K562 (cell line): ENCODE measurements at regions not wholly inside any gene's neighbourhood (a gene's known extent, or its start where the extent isn't known, plus 50 kb on each side); places are given as distances from the start of the nearest gene placed in this dataset.

Source experiments
- ATAC-seq: fragments of 200-7000 bp; cut with Tn5 transposase; 3 replicates; pipeline ENCODE4 v1.9.1; 2020; ENCODE audit warnings: moderate library complexity
- BruUV-seq: library from RNA; stranded (reverse); fragments of 400-500 nt; replicated peaks from 2 replicates; lab custom pipeline; 2021; lab: Mats Ljungman, UMichigan
- CTCF ChIA-PET: fragments of 300-600 bp; formaldehyde crosslinking; extraction: SDS; loops from one replicate; lab custom pipeline; 2021; ENCODE audit warnings: low intra/inter-chr PET ratio; lab: Yijun Ruan, JAX
- POLR2A ChIA-PET: fragments of 300-600, 350-650 bp; sonication (Branson Sonifier 250); formaldehyde crosslinking; extraction: SDS; loops from one replicate; lab custom pipeline; 2021; ENCODE audit warnings: antibody characterized with exemption, inconsistent platforms; lab: Yijun Ruan, JAX
- DNase-seq, 4 experiments: peaks; one replicate each; pipeline versions ENCODE4 v3.0.0 to v3.0.0-alpha.2; 2011 to 2018; ENCODE audit warnings: low spot score in 3 of 4, mixed read lengths in 3 of 4; ENCODE audit errors: extremely low read depth in 1 of 4
- FAIRE-seq: peaks from 2 replicates; lab custom pipeline; 2011; peaks lifted over from hg19 to GRCh38; lab: Jason Lieb, UNC
- H2AFZ ChIP-seq: 2 replicates; pipeline ENCODE4 v1.6.0; 2011; ENCODE audit warnings: low read depth, low read length, control low read depth, inconsistent platforms
- H3K27ac ChIP-seq: fragments of 200-600 bp; 3 replicates; pipeline ENCODE4 v1.8.0; 2011; ENCODE audit warnings: low read depth, mild to moderate bottlenecking, control low read depth, inconsistent platforms, low read length, moderate library complexity, mixed read lengths; ENCODE audit errors: extremely low read depth
- H3K27me3 ChIP-seq, 2 experiments: fragments of 300-600 bp in 1 of 2; 2 replicates in 1 of 2; 3 replicates in 1 of 2; pipeline versions ENCODE4 v1.6.0 to v1.8.0; 2011; ENCODE audit warnings: inconsistent platforms in 2 of 2, low read length in 2 of 2, mild to moderate bottlenecking in 1 of 2, mixed read lengths in 1 of 2, moderate library complexity in 1 of 2; ENCODE audit not compliant: control insufficient read depth in 2 of 2, insufficient read depth in 2 of 2
- H3K36me3 ChIP-seq: fragments of 300-600 bp; 3 replicates; pipeline ENCODE4 v1.8.0; 2011; ENCODE audit warnings: mild to moderate bottlenecking, low read length, inconsistent platforms; ENCODE audit not compliant: control insufficient read depth, insufficient read depth
- H3K4me1 ChIP-seq, 2 experiments: fragments of 200-600 bp in 1 of 2; replicated peaks in 1 of 2; 2 replicates in 1 of 2; 3 replicates in 1 of 2; pipeline versions ENCODE4 v1.5.1 to v1.8.0; 2011; ENCODE audit warnings: inconsistent platforms in 2 of 2, low read length in 2 of 2, mild to moderate bottlenecking in 1 of 2, mixed read lengths in 1 of 2, moderate library complexity in 1 of 2; ENCODE audit not compliant: control insufficient read depth in 2 of 2, insufficient read depth in 2 of 2
- H3K4me2 ChIP-seq: 2 replicates; pipeline ENCODE4 v1.6.1; 2011; ENCODE audit warnings: low read length, control low read depth, inconsistent platforms, mixed read lengths; ENCODE audit not compliant: insufficient read depth
- H3K4me3 ChIP-seq: fragments of 200-600 bp; sonication (generic), shearing (Covaris generic); 2 replicates; pipeline ENCODE4 v1.5.1; 2016; ENCODE audit warnings: control low read depth, inconsistent platforms
- H3K79me2 ChIP-seq: fragments of 200-600 bp; 3 replicates; pipeline ENCODE4 v1.8.0; 2011; ENCODE audit warnings: low read length, inconsistent platforms; ENCODE audit not compliant: control insufficient read depth, insufficient read depth
- H3K9ac ChIP-seq, 2 experiments: 2 replicates each; pipeline versions ENCODE4 v1.6.0 to v1.6.1; 2011; ENCODE audit warnings: low read depth in 2 of 2, low read length in 2 of 2, control low read depth in 1 of 2, inconsistent platforms in 1 of 2, mild to moderate bottlenecking in 1 of 2, mixed read lengths in 1 of 2; ENCODE audit not compliant: insufficient read depth in 1 of 2
- H3K9me1 ChIP-seq: one replicate; pipeline ENCODE4 v1.6.0; 2011; ENCODE audit warnings: inconsistent platforms, mild to moderate bottlenecking, low read length, moderate library complexity; ENCODE audit not compliant: control insufficient read depth, insufficient read depth
- H3K9me3 ChIP-seq: replicated peaks from 2 replicates; pipeline ENCODE4 v1.5.1; 2011; ENCODE audit warnings: low read depth, low read length, inconsistent platforms; ENCODE audit not compliant: control insufficient read depth, insufficient read depth
- H4K20me1 ChIP-seq: replicated peaks from 2 replicates; pipeline ENCODE4 v1.6.1; 2011; ENCODE audit warnings: low read length, inconsistent platforms, mixed read lengths; ENCODE audit not compliant: control insufficient read depth, insufficient read depth
- DIDO1 ChIP-seq: fragments of 450-650 bp; IDR thresholded peaks from 2 replicates; pipeline ENCODE4 v1.6.1; 2016; ENCODE audit warnings: low read depth, missing biosample characterization, missing genetic modification characterization
- POLR2B ChIP-seq: fragments of 450-650 bp; IDR thresholded peaks from 2 replicates; pipeline ENCODE4 v1.6.1; 2018; ENCODE audit warnings: low read depth; ENCODE audit not compliant: partially characterized antibody
- ZBTB26 ChIP-seq: fragments of 450-650 bp; formaldehyde crosslinking; IDR thresholded peaks from 2 replicates; pipeline ENCODE4 v1.4.0; 2022; ENCODE audit warnings: missing genetic modification characterization
- WGBS: fragments of 100-300 bp; shearing (Covaris generic); methylation state at CpG from one replicate; pipeline ENCODE4 v1.1.6; 2016; ENCODE audit warnings: low coverage, mixed read lengths; ENCODE audit not compliant: insufficient coverage; ENCODE audit errors: missing lambda C conversion rate; 5-methylcytosine and 5-hydroxymethylcytosine counted together
- in situ Hi-C: fragments of 300-500 bp; cut with MboI; formaldehyde crosslinking; loops from 4 replicates; pipeline ENCODE4 v1.15.0; 2018; ENCODE audit warnings: inconsistent platforms, mixed read lengths
- intact Hi-C: fragments of 100-400 bp; cut with micrococcal nuclease; formaldehyde crosslinking; loops from 2 replicates; pipeline ENCODE4 v1.14.2; 2022

GRCh38 chr5:92051741-92052140 is 668.6 kb upstream of the ARRDC3 start (continued):
- TF ChIP-seq ZBTB26 (CRISPR knock-in tag), result no peak

- H2AFZ ChIP-seq, result no peak overlapping the region
- POLR2A ChIA-PET, result no interaction called here
- no peak overlapping the region for H3K27ac ChIP-seq
- H3K9ac ChIP-seq, result no peak overlapping the region
- no peaks in the 10 kb centered on the region for H4K20me1 ChIP-seq
- no peak overlapping the region for H3K4me2 ChIP-seq
- no peak overlapping the region for H3K4me3 ChIP-seq
- 0% methylated on average over 2 of the region's 2 CpGs for WGBS
- CTCF ChIA-PET, result no interaction called here
- DNase-seq, result no peak
- no peaks in the 10 kb centered on the region for H3K4me1 ChIP-seq
- H3K27me3 ChIP-seq, result no peaks in the 10 kb centered on the region
- H3K9me1 ChIP-seq, result no peaks in the 10 kb centered on the region
- BruUV-seq, result no TSS peak
- H3K36me3 ChIP-seq, result no peaks in the 10 kb centered on the region
- ATAC-seq, result no peak
- intact Hi-C loops, result no loop called here
- TF ChIP-seq DIDO1 (tag), result no peak
- no peak for TF ChIP-seq POLR2B
- TF ChIP-seq, all 486 proteins: peak for 0
- no peaks in the 10 kb centered on the region for H3K79me2 ChIP-seq
- FAIRE-seq, result no peak
- H3K9me3 ChIP-seq, result no peaks in the 10 kb centered on the region
- in situ Hi-C loops, result no loop called here
Observed at GRCh38 chr5:92050970-92051369, 667.9 kb upstream of the ARRDC3 start.
